ENCODE measurements at regions not wholly inside any gene's neighbourhood (a gene's known extent, or its start where the extent isn't known, plus 50 kb on each side); places are given as distances from the start of the nearest gene placed in this dataset.
"Not testable (repeated sequence)": the region's sequence is repeated elsewhere in the genome, so short reads cannot be mapped to it uniquely, and the experiment has no call there.

- no peak overlapping the region for H3K4me3 ChIP-seq (ENCODE audit: low read depth, low read length)
- no peak for TF ChIP-seq CTCF (IDR thresholded peaks at IDR 0.05; ENCODE audit: control insufficient read depth, extremely low read depth, insufficient read depth)
- no peak for DNase-seq (ENCODE audit: low read depth)
Measured at GRCh38 chr5:114146398-114146797, 215.5 kb upstream of the KCNN2 start.

GRCh38 chr5:114148253-114148652, 213.6 kb upstream of the KCNN2 start:
- DNase-seq (ENCODE audit: low read depth) = no peak
- no peak overlapping the region for H3K4me3 ChIP-seq (ENCODE audit: low read depth, low read length)

GRCh38 chr5:114148728-114149127, 213.1 kb upstream of the KCNN2 start:
- H3K4me3 ChIP-seq (ENCODE audit: low read depth, low read length); DNase-seq (ENCODE audit: low read depth): not testable (repeated sequence)

More at GRCh38 chr5:114148253-114148652, 213.6 kb upstream of the KCNN2 start:
- TF ChIP-seq CTCF (IDR thresholded peaks at IDR 0.05; ENCODE audit: control insufficient read depth, extremely low read depth, insufficient read depth) = no peak

GRCh38 chr5:114152656-114153360, 209.1 kb upstream of the KCNN2 start:
- no peak for TF ChIP-seq CTCF (IDR thresholded peaks at IDR 0.05; ENCODE audit: control insufficient read depth, extremely low read depth, insufficient read depth)
- no peak overlapping the region for H3K4me3 ChIP-seq (ENCODE audit: low read depth, low read length)
- no peak for DNase-seq (ENCODE audit: low read depth)

DNA sequence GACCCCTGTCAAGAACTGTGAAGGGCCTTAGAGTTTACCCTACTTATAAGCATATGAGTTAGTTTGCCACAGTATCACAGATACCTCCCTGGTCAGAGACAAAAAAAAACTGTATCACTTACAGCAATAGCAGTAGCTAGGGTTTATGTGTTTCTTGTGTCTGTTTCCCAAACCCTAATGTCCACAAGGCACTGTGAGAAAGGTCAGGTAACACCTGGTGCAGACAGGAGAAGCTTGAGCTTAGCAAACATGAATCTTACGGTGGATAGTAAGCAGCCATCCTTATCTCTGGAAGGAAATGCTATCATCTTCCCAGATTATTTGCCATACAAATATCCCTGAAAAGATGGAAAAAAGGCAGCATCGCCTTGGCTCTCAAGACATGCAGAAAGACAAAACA, 208.5 kb upstream of the KCNN2 start:
- H3K4me3 ChIP-seq (ENCODE audit: low read depth, low read length) = no peak overlapping the region
- no peak for DNase-seq (ENCODE audit: low read depth)
- no peak for TF ChIP-seq CTCF (IDR thresholded peaks at IDR 0.05; ENCODE audit: control insufficient read depth, extremely low read depth, insufficient read depth)

GRCh38 chr5:114153833-114154232, 208.0 kb upstream of the KCNN2 start:
- TF ChIP-seq CTCF (IDR thresholded peaks at IDR 0.05; ENCODE audit: control insufficient read depth, extremely low read depth, insufficient read depth) = no peak
- no peak for DNase-seq (ENCODE audit: low read depth)

GRCh38 chr5:114166081-114166480, 195.8 kb upstream of the KCNN2 start:
- H3K4me3 ChIP-seq (ENCODE audit: low read depth, low read length) = no peak overlapping the region
- no peak for TF ChIP-seq CTCF (IDR thresholded peaks at IDR 0.05; ENCODE audit: control insufficient read depth, extremely low read depth, insufficient read depth)
- DNase-seq (ENCODE audit: low read depth) = no peak

More at GRCh38 chr5:114153833-114154232, 208.0 kb upstream of the KCNN2 start:
- no peak overlapping the region for H3K4me3 ChIP-seq (ENCODE audit: low read depth, low read length)

Measured in LNCaP clone FGC (cell line).